Parathyroid adenoma (tissue), 2 donors: ENCODE measurements at regions not wholly inside any gene's neighbourhood (a gene's known extent, or its start where the extent isn't known, plus 50 kb on each side); places are given as distances from the start of the nearest gene placed in this dataset.

ENCODE experiments used
- H2AFZ ChIP-seq: fragments of 300-600 bp; sonication (generic); one replicate; pipeline ENCODE4 v1.7.0; 2017; ENCODE audit warnings: antibody characterized with exemption, mild to moderate bottlenecking
- H3K27ac ChIP-seq: fragments of 300-600 bp; sonication (generic); one replicate; pipeline ENCODE4 v1.7.0; 2017
- H3K27me3 ChIP-seq: fragments of 300-600 bp; sonication (generic); one replicate; pipeline ENCODE4 v1.7.0; 2017; ENCODE audit warnings: low read length; ENCODE audit not compliant: control insufficient read depth, insufficient read depth
- H3K36me3 ChIP-seq: fragments of 300-600 bp; sonication (generic); one replicate; pipeline ENCODE4 v1.7.0; 2017; ENCODE audit warnings: low read length; ENCODE audit not compliant: control insufficient read depth, insufficient read depth
- H3K4me1 ChIP-seq: fragments of 300-600 bp; sonication (generic); one replicate; pipeline ENCODE4 v1.7.0; 2017; ENCODE audit warnings: control low read depth
- H3K4me2 ChIP-seq: fragments of 300-600 bp; sonication (generic); one replicate; pipeline ENCODE4 v1.7.0; 2017; ENCODE audit warnings: low read length
- H3K4me3 ChIP-seq: fragments of 300-600 bp; sonication (generic); one replicate; pipeline ENCODE4 v1.7.0; 2017; ENCODE audit warnings: low read depth, low read length
- H3K79me2 ChIP-seq: fragments of 300-600 bp; sonication (generic); one replicate; pipeline ENCODE4 v1.7.0; 2017; ENCODE audit warnings: control low read depth
- H3K9ac ChIP-seq: fragments of 300-600 bp; sonication (generic); one replicate; pipeline ENCODE4 v1.7.0; 2017; ENCODE audit warnings: mild to moderate bottlenecking
- H3K9me3 ChIP-seq: fragments of 300-600 bp; sonication (generic); one replicate; pipeline ENCODE4 v1.7.0; 2017; ENCODE audit warnings: low read length; ENCODE audit not compliant: control insufficient read depth
- TF ChIP-seq, protein P1 (sequence below): fragments of 300-600 bp; sonication (generic); IDR thresholded peaks from one replicate; pipeline ENCODE4 v1.7.0; 2017; ENCODE audit warnings: antibody characterized with exemption, mild to moderate bottlenecking
- donor health status: primary hyperparathyroidism.

DNA sequence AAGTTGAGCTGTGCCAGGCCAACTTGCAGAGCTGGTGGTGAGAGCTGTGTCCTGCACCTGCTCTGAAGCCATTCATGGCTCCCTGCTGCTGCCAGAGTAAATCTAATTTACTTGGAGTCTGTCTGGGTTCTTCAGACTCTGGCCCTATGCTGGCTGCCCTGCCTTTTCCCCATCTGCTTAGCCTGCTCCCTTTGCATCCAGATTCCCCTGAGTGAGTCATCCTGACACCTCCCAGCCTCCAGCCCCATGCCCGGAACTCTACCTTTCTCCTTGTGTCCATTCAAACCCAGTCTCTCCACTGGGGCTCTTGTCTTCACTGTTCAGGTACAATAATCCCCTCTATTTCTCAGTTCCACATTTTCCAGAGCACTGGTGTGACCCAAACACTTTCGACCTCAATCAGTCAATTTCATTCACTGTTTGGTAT lies 434.4 kb upstream of the ZMIZ1 start:
- no peak overlapping the region for H3K4me2 ChIP-seq
- no peaks in the 10 kb centered on the region for H3K79me2 ChIP-seq
- TF ChIP-seq, protein P1, sequence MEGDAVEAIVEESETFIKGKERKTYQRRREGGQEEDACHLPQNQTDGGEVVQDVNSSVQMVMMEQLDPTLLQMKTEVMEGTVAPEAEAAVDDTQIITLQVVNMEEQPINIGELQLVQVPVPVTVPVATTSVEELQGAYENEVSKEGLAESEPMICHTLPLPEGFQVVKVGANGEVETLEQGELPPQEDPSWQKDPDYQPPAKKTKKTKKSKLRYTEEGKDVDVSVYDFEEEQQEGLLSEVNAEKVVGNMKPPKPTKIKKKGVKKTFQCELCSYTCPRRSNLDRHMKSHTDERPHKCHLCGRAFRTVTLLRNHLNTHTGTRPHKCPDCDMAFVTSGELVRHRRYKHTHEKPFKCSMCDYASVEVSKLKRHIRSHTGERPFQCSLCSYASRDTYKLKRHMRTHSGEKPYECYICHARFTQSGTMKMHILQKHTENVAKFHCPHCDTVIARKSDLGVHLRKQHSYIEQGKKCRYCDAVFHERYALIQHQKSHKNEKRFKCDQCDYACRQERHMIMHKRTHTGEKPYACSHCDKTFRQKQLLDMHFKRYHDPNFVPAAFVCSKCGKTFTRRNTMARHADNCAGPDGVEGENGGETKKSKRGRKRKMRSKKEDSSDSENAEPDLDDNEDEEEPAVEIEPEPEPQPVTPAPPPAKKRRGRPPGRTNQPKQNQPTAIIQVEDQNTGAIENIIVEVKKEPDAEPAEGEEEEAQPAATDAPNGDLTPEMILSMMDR = no peak
- no peak overlapping the region for H2AFZ ChIP-seq
- H3K4me1 ChIP-seq = peaks cover 2% of the 10 kb centered on the region
- H3K4me3 ChIP-seq = no peak overlapping the region
- H3K27ac ChIP-seq = no peak overlapping the region
- no peaks in the 10 kb centered on the region for H3K27me3 ChIP-seq
- H3K36me3 ChIP-seq = no peaks in the 10 kb centered on the region
- H3K9ac ChIP-seq = no peak overlapping the region
- no peaks in the 10 kb centered on the region for H3K9me3 ChIP-seq

DNA sequence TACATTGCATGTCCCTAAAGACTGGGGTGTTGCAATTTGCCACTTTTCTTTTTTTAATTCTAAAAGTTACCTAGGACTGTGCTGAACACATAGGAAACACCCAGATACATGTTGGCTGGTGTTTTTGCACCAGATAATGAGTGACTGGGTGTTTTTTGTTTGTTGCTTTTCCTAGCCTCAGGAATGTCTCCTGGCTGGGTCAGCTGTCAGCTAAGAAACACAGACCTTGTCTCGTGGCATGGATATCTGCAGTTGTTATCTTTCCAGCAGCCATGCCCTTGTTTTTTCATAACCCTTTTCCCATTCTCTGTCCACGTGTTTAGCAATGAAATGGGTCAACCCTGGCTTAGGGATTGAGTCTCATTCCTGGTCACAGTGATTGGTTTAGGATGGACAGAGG lies 433.9 kb upstream of the ZMIZ1 start:
- TF ChIP-seq, protein P1 = no peak
- Histone ChIP-seq H3K9ac (no peak overlapping the region), H3K4me3 (no peak overlapping the region), H3K27ac (no peak overlapping the region), H3K4me2 (no peak overlapping the region), H3K4me1 (peaks cover 2% of the 10 kb centered on the region), H3K27me3 (no peaks in the 10 kb centered on the region), H3K36me3 (no peaks in the 10 kb centered on the region), H2AFZ (no peak overlapping the region), H3K9me3 (no peaks in the 10 kb centered on the region), H3K79me2 (no peaks in the 10 kb centered on the region)

DNA sequence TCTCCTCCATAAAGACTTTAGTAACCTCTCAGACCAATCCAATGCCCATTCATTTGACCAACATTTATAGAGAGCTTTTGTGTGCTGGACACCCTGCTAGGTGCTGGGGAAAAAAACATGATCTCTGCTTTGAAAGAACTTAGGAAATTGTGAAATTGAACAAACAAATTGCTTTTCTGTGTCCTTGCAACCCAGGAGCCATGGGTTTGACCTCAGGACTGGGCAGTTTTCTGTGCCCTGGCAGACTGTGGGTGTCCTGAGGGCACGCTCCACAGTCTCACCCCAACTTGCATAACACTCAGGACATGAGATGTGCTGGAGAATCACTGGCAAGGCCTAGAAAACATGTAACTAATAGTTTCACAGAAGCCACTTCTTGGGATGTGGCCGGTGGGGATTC lies 429.1 kb upstream of the ZMIZ1 start:
- no peaks in the 10 kb centered on the region for H3K79me2 ChIP-seq
- H2AFZ ChIP-seq = no peak overlapping the region
- H3K4me2 ChIP-seq = no peak overlapping the region
- H3K4me1 ChIP-seq = peaks cover under 1% of the 10 kb centered on the region
- H3K36me3 ChIP-seq = no peaks in the 10 kb centered on the region
- H3K9ac ChIP-seq = no peak overlapping the region
- H3K9me3 ChIP-seq = no peaks in the 10 kb centered on the region
- TF ChIP-seq, protein P1 = no peak
- H3K4me3 ChIP-seq = no peak overlapping the region
- H3K27me3 ChIP-seq = no peaks in the 10 kb centered on the region
- no peak overlapping the region for H3K27ac ChIP-seq

DNA sequence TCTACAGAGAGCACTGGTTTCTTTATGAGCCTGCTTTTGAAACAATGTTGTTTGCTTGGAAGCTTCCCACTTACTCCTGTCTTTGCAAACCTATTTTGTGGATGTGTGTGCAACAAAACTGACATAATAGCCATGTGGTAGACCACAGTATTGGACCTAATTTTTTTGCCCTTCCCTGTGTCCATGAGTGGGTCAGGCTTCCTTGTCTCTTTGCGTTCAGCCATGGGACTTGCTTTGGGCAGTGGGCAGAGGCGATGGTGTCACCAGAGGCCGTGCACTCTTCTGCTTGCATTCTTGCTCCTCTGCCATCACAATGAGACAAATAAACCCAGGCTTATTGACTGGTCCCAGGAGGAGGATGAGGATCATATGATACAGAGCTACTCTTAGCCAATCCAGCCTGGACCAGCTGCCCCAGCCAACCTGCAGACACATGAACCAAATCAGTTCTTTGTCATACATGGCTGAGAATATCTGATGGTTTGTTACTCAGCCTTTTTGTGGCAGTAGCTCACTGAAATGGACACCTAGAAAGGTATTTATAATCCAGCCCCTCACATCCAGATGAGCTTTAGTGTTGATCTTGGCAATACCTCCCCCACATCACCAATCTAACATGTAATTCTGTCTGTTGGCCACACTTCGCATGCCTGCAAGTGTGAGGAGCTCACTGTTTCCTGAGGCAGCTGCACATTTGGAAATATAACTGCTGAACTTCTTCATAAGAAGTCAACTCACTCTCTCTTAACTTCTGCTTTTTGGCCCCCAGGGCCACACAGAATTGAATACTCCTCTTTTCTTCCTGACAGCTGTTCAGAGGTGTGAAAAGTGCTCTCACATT lies 427.8 kb upstream of the ZMIZ1 start:
- Histone ChIP-seq H3K9me3 (no peaks in the 10 kb centered on the region), H3K4me3 (no peak overlapping the region), H2AFZ (no peak overlapping the region), H3K9ac (no peak overlapping the region), H3K36me3 (no peaks in the 10 kb centered on the region), H3K27me3 (no peaks in the 10 kb centered on the region), H3K4me2 (no peak overlapping the region), H3K27ac (no peak overlapping the region), H3K79me2 (no peaks in the 10 kb centered on the region), H3K4me1 (no peaks in the 10 kb centered on the region)
- TF ChIP-seq, protein P1 = no peak

DNA sequence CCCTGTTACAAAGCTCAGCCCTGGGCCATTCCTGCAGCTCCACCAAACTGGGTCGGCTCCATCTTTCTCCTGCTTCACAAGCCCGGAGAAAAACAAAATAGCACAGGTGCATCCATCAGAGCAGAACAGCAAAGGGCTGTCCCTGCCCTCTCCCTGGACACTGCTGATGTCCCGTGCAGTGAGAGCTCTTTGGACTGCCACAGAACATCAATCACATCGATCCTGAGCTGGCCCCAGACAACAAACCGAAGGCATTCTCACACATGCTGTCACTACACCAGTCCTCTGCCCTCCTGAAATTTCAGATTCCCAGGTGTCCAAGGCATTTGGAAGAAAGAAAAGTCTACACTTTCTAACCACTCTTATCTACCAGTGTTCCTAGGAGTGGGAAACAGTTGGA lies 427.1 kb upstream of the ZMIZ1 start:
- Histone ChIP-seq H3K36me3 (no peaks in the 10 kb centered on the region), H3K4me3 (no peak overlapping the region), H3K9me3 (no peaks in the 10 kb centered on the region), H3K79me2 (no peaks in the 10 kb centered on the region), H2AFZ (no peak overlapping the region), H3K27ac (no peak overlapping the region), H3K4me2 (no peak overlapping the region), H3K27me3 (no peaks in the 10 kb centered on the region), H3K9ac (no peak overlapping the region), H3K4me1 (no peaks in the 10 kb centered on the region)
- TF ChIP-seq, protein P1 = no peak
